ENCODE measurements at regions not wholly inside any gene's neighbourhood (a gene's known extent, or its start where the extent isn't known, plus 50 kb on each side); places are given as distances from the start of the nearest gene placed in this dataset.

DNA sequence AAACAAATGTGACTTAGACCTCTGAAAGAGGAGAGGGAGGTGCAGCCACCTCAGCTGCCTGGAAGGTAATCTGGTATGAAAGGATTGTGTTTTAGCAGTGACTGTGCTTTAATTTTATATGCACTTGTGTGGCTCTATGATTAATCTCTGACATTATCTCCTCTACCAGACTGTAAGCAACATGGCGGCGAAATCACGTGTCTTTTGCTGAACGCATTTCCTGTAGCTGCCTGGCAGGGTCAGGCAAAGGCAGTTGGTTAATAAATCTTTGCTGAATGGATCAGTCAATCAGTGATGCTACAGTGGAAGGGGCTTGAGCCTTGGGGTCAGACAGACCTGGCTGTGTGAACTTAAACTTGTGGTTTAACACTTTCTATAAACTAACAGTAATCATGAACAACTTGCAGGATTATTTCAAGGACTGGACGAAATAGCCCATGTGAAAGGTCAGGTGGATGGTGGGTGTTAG is 96.9 kb downstream of the ADSS2 start:
- Histone ChIP-seq H3K79me2 (ENCODE audit: low read length) (no peaks in the 10 kb centered on the region), H4K20me1 (ENCODE audit: insufficient read depth, low read depth, low read length) (no peaks in the 10 kb centered on the region), H2AFZ (ENCODE audit: low read length) (no peak overlapping the region), H3K27me3 (ENCODE audit: low read length) (0 out of 2 replicates have a peak, but pooled peaks cover 3% of the 10 kb centered on the region), H3K9me3 (ENCODE audit: low read length) (no peaks in the 10 kb centered on the region), H3K27ac (ENCODE audit: low read length) (no peak overlapping the region), H3K9me2 (replicated peaks; ENCODE audit: insufficient read depth, low read length) (no peaks in the 10 kb centered on the region), H3K9ac (ENCODE audit: low read length) (no peak overlapping the region), H3K36me3 (ENCODE audit: insufficient read depth, low read length) (no peaks in the 10 kb centered on the region), H3K4me2 (ENCODE audit: low read depth, low read length, poor library complexity, severe bottlenecking) (no peak overlapping the region), H3K4me1 (ENCODE audit: low read length) (peaks cover 5% of the 10 kb centered on the region; the same call in 1 of the 2 replicates), H3K4me3 (ENCODE audit: low read length) (no peak overlapping the region)
- no peak for DNase-seq

DNA sequence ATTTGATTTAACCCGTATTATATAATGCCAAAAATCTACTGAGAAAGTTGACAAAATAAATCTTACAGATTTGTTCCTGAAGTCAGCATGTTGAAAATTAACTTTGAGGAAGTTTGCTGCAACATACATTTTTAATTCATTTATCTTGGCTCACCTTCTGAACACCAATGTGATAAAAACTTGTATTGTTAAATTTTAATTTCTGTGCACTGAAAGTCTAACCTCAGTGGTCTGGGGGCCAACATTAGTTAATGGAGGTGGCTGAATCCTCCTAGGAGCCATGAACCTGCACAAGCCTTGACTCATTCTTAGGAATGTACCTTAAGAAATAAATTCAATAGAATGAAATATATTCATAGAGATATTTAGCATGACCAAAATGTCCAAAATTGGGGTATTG is 95.3 kb downstream of the ADSS2 start:
- Histone ChIP-seq H3K27ac (ENCODE audit: low read length) (no peak overlapping the region), H3K9me3 (ENCODE audit: low read length) (no peaks in the 10 kb centered on the region)

More for the DNA sequence above, 95.3 kb downstream of the ADSS2 start:
- Histone ChIP-seq H3K36me3 (ENCODE audit: insufficient read depth, low read length) (no peaks in the 10 kb centered on the region), H3K4me2 (ENCODE audit: low read depth, low read length, poor library complexity, severe bottlenecking) (no peak overlapping the region), H4K20me1 (ENCODE audit: insufficient read depth, low read depth, low read length) (no peaks in the 10 kb centered on the region), H3K79me2 (ENCODE audit: low read length) (no peaks in the 10 kb centered on the region), H3K4me1 (ENCODE audit: low read length) (peaks cover 5% of the 10 kb centered on the region; the same call in 1 of the 2 replicates), H3K27me3 (ENCODE audit: low read length) (0 out of 2 replicates have a peak, but pooled peaks cover 3% of the 10 kb centered on the region), H3K9ac (ENCODE audit: low read length) (no peak overlapping the region), H3K4me3 (ENCODE audit: low read length) (no peak overlapping the region), H2AFZ (ENCODE audit: low read length) (no peak overlapping the region), H3K9me2 (replicated peaks; ENCODE audit: insufficient read depth, low read length) (no peaks in the 10 kb centered on the region)
- no peak for DNase-seq
